HEK293 (cell line): ENCODE measurements at regions not wholly inside any gene's neighbourhood (a gene's known extent, or its start where the extent isn't known, plus 50 kb on each side); places are given as distances from the start of the nearest gene placed in this dataset.
A peak's percentile ranks its signal among the peaks of the same experiment; 100 is the strongest.

ENCODE experiments used
- CTCF ChIA-PET: fragments of 350-600 bp; formaldehyde crosslinking; extraction: SDS; loops from one replicate; lab custom pipeline; 2021; ENCODE audit warnings: antibody characterized with exemption; lab: Yijun Ruan, JAX
- POLR2A ChIA-PET: fragments of 300-600 bp; formaldehyde crosslinking; extraction: SDS; loops from one replicate; lab custom pipeline; 2020; ENCODE audit warnings: antibody characterized with exemption, inconsistent platforms; lab: Yijun Ruan, JAX
- H3K27ac ChIP-seq: fragments of 200-500 bp; sonication (Bioruptor generic); 2 replicates; pipeline ENCODE4 v1.5.1; 2014; ENCODE audit warnings: low read depth, low read length, control low read depth, inconsistent platforms; ENCODE audit errors: extremely low read depth
- H3K36me3 ChIP-seq, 2 experiments: fragments of 200-500 bp in 1 of 2; sonication (Bioruptor generic) in 1 of 2; 1 replicate in 1 of 2; 2 replicates in 1 of 2; pipeline ENCODE4 v1.5.1; 2014 to 2017; ENCODE audit warnings: inconsistent platforms in 2 of 2, low read length in 2 of 2; ENCODE audit not compliant: control insufficient read depth in 2 of 2, insufficient read depth in 1 of 2
- H3K4me1 ChIP-seq: fragments of 200-500 bp; sonication (Bioruptor generic); 2 replicates; pipeline ENCODE4 v1.5.1; 2014; ENCODE audit warnings: mild to moderate bottlenecking, low read length, inconsistent platforms; ENCODE audit not compliant: control insufficient read depth, insufficient read depth
- H3K4me3 ChIP-seq: 2 replicates; pipeline ENCODE4 v1.5.1; 2011; ENCODE audit warnings: low read depth, mild to moderate bottlenecking, control low read depth, low read length, moderate library complexity
- H3K9me3 ChIP-seq: fragments of 200-500 bp; sonication (Bioruptor generic); 2 replicates; pipeline ENCODE4 v1.5.1; 2014; ENCODE audit warnings: low read depth, low read length, inconsistent platforms; ENCODE audit not compliant: control insufficient read depth, insufficient read depth
- FEZF1 ChIP-seq: fragments of 450-650 bp; formaldehyde crosslinking; IDR thresholded peaks from 2 replicates; pipeline ENCODE4 v1.5.1; 2016; ENCODE audit warnings: missing biosample characterization, missing genetic modification characterization
- KLF10 ChIP-seq: fragments of 450-650 bp; IDR thresholded peaks from 2 replicates; pipeline ENCODE4 v1.5.1; 2018; ENCODE audit warnings: missing biosample characterization, mild to moderate bottlenecking, missing genetic modification characterization
- MYNN ChIP-seq: fragments of 450-650 bp; formaldehyde crosslinking; IDR thresholded peaks from 2 replicates; pipeline ENCODE4 v1.5.1; 2016; ENCODE audit warnings: missing biosample characterization, missing genetic modification characterization, borderline replicate concordance
- OVOL3 ChIP-seq: fragments of 450-650 bp; formaldehyde crosslinking; IDR thresholded peaks from 2 replicates; pipeline ENCODE4 v1.5.1; 2016; ENCODE audit warnings: missing biosample characterization, missing genetic modification characterization
- PRDM6 ChIP-seq: fragments of 450-650 bp; formaldehyde crosslinking; IDR thresholded peaks from 2 replicates; pipeline ENCODE4 v1.5.1; 2017; ENCODE audit warnings: missing biosample characterization, missing genetic modification characterization
- SCRT2 ChIP-seq: fragments of 450-650 bp; formaldehyde crosslinking; IDR thresholded peaks from 2 replicates; pipeline ENCODE4 v1.5.1; 2016; ENCODE audit warnings: missing biosample characterization, missing genetic modification characterization
- ZNF146 ChIP-seq: fragments of 450-650 bp; formaldehyde crosslinking; IDR thresholded peaks from 2 replicates; pipeline ENCODE4 v1.5.1; 2016; ENCODE audit warnings: missing biosample characterization, missing genetic modification characterization
- ZNF354C ChIP-seq: fragments of 450-650 bp; formaldehyde crosslinking; IDR thresholded peaks from 2 replicates; pipeline ENCODE4 v1.5.1; 2016; ENCODE audit warnings: missing biosample characterization, missing genetic modification characterization, low read depth, borderline replicate concordance
- ZNF580 ChIP-seq: fragments of 450-650 bp; formaldehyde crosslinking; IDR thresholded peaks from 2 replicates; pipeline ENCODE4 v1.5.1; 2016; ENCODE audit warnings: missing biosample characterization, missing genetic modification characterization
- ZNF621 ChIP-seq: fragments of 450-650 bp; formaldehyde crosslinking; IDR thresholded peaks from 2 replicates; pipeline ENCODE4 v1.5.1; 2017; ENCODE audit warnings: missing biosample characterization, missing genetic modification characterization
- ZNF623 ChIP-seq: fragments of 450-650 bp; formaldehyde crosslinking; IDR thresholded peaks from 2 replicates; pipeline ENCODE4 v1.5.1; 2016; ENCODE audit warnings: missing biosample characterization, missing genetic modification characterization
- ZNF629 ChIP-seq: fragments of 450-650 bp; formaldehyde crosslinking; IDR thresholded peaks from 2 replicates; pipeline ENCODE4 v1.5.1; 2017; ENCODE audit warnings: missing biosample characterization, missing genetic modification characterization
- ZNF664 ChIP-seq: fragments of 450-650 bp; formaldehyde crosslinking; IDR thresholded peaks from 2 replicates; pipeline ENCODE4 v1.5.1; 2016; ENCODE audit warnings: missing biosample characterization, missing genetic modification characterization
- ZNF768 ChIP-seq: fragments of 450-650 bp; formaldehyde crosslinking; IDR thresholded peaks from 2 replicates; pipeline ENCODE4 v1.5.1; 2018; ENCODE audit warnings: missing biosample characterization, mild to moderate bottlenecking, missing genetic modification characterization
- ZNF792 ChIP-seq: fragments of 450-650 bp; formaldehyde crosslinking; IDR thresholded peaks from 2 replicates; pipeline ENCODE4 v1.5.1; 2016; ENCODE audit warnings: missing biosample characterization, missing genetic modification characterization
- TF ChIP-seq, protein P1 (sequence below): fragments of 450-650 bp; formaldehyde crosslinking; IDR thresholded peaks from 2 replicates; pipeline ENCODE4 v1.5.1; 2017; ENCODE audit warnings: missing biosample characterization, missing genetic modification characterization
- TF ChIP-seq, protein P2 (sequence below): fragments of 450-650 bp; IDR thresholded peaks from 2 replicates; pipeline ENCODE4 v1.5.1; 2018; ENCODE audit warnings: missing biosample characterization, missing genetic modification characterization

DNA sequence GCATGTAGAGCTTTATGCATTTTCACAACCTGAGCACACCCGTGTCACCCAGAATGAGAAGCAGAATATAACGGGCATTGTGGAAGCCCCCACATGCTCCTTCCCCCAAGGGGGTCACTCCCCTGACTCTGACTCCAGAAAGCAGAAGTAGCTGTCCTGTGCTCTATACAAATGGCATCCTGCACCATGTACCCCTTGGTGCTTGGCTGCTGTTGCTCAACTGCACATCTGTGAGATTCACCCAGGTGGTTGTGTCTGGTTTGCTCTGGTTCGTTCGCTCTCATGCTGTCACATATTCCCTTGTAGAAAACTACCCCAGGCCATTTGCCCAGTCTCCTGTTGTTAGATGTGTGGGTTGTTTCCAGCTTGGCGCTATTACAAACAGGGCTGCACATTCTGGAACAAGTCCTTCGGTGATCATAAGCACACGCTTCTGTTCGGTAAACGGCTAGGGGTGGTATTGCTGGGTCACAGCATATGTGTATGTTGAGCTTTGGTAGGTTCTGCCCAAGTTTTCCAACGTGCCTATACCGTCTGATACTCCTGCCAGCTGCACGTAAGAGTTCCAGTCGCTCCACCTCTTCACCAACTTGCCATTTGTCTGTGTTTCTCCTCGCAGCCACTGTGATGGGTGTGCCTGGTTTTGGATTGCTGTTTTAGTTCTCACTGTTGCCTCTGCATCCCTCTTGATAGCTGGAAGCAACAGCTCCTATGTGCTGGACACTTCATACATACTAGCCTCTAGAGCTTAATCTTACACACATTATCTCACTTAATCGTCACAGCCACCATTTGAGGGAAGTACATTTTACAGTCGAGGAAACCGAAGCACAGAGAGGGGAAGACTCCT, 65.4 kb upstream of the SLC6A6 start:
- TF ChIP-seq ZNF623 (peak; percentile 79), ZNF629 (tag by site-specific recombination) (no peak), ZNF664 (tag by site-specific recombination) (peak; percentile 45; the same call in 1 of the 2 replicates)
- TF ChIP-seq, protein P1, sequence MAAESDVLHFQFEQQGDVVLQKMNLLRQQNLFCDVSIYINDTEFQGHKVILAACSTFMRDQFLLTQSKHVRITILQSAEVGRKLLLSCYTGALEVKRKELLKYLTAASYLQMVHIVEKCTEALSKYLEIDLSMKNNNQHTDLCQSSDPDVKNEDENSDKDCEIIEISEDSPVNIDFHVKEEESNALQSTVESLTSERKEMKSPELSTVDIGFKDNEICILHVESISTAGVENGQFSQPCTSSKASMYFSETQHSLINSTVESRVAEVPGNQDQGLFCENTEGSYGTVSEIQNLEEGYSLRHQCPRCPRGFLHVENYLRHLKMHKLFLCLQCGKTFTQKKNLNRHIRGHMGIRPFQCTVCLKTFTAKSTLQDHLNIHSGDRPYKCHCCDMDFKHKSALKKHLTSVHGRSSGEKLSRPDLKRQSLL (tag by site-specific recombination), result no peak
- no peaks in the 10 kb centered on the region for H3K9me3 ChIP-seq
- no peak overlapping the region for H3K4me3 ChIP-seq
- ChIA-PET CTCF (interaction anchor here (0.6 to 1.0 kb wide), 4 partner anchors 18 to 130 kb away, joined by 3 to 4 read pairs (median 3); no protein-coding TSS in a partner anchor), POLR2A (no interaction called here)
- no peak overlapping the region for H3K27ac ChIP-seq
- no peaks in the 10 kb centered on the region for H3K36me3 ChIP-seq
- H3K4me1 ChIP-seq, result no peaks in the 10 kb centered on the region

DNA sequence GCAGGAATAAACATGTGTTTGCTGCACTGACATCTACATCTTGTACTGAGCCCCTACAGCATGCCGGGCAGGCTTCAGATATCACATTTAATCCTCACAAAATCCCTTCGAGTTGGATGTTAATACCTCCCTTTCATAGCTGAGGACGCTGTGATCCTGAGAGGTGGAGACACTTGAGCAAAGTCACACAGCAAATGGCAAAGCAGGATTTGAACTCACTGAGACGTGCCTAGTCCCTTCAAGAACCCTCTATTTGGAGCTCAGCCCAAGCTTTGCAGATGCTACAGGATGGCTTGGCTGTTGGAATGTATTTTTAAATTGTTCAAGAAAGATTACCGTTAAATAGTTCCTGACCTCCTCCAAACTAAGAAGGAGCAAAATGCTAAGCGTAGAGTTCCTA, 64.6 kb upstream of the SLC6A6 start:
- no peaks in the 10 kb centered on the region for H3K9me3 ChIP-seq
- no peak overlapping the region for H3K27ac ChIP-seq
- H3K4me1 ChIP-seq, result no peaks in the 10 kb centered on the region
- no peak overlapping the region for H3K4me3 ChIP-seq
- no peaks in the 10 kb centered on the region for H3K36me3 ChIP-seq
- ChIA-PET POLR2A (no interaction called here), CTCF (interaction anchor here (0.9 kb wide), 1 partner anchor 62 kb away, joined by 3 read pairs; no protein-coding TSS in a partner anchor)
- TF ChIP-seq ZNF768 (no peak), OVOL3 (tag by site-specific recombination) (no peak), ZNF621 (tag by site-specific recombination) (no peak), KLF10 (tag by site-specific recombination) (no peak), ZNF354C (tag by site-specific recombination) (no peak), ZNF792 (tag by site-specific recombination) (no peak), SCRT2 (tag by site-specific recombination) (no peak), PRDM6 (tag by site-specific recombination) (no peak), MYNN (tag by site-specific recombination) (no peak)

DNA sequence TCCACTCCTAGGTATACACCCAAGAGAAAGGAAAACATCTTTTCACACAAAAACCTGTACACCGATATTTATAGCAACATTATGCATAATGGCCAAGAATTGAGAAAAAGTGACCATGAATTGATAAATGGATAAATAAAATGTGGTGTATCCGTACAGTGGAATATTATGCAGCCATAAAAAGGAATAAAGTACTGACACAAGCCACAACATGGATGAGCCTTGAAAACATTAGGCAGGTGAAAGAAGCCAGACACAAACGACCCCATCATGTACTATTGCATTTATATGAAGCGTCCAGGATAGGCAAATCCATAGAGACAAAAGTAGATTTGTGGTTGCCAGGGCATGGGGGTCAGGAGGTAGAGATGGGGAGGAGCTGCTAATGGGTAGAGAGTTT, 64.2 kb upstream of the SLC6A6 start:
- no peak overlapping the region for H3K4me3 ChIP-seq
- H3K36me3 ChIP-seq, result no peaks in the 10 kb centered on the region
- H3K4me1 ChIP-seq, result no peaks in the 10 kb centered on the region
- H3K27ac ChIP-seq, result no peak overlapping the region
- CTCF ChIA-PET, result interaction anchor here (0.9 kb wide), 1 partner anchor 62 kb away, joined by 3 read pairs; no protein-coding TSS in a partner anchor
- H3K9me3 ChIP-seq, result no peaks in the 10 kb centered on the region
- peak; percentile 91 for TF ChIP-seq ZNF146
- 0 out of 2 replicates have a peak, but pooled peaks have one; percentile 21 for TF ChIP-seq ZNF580 (tag by site-specific recombination)
- TF ChIP-seq, protein P2, sequence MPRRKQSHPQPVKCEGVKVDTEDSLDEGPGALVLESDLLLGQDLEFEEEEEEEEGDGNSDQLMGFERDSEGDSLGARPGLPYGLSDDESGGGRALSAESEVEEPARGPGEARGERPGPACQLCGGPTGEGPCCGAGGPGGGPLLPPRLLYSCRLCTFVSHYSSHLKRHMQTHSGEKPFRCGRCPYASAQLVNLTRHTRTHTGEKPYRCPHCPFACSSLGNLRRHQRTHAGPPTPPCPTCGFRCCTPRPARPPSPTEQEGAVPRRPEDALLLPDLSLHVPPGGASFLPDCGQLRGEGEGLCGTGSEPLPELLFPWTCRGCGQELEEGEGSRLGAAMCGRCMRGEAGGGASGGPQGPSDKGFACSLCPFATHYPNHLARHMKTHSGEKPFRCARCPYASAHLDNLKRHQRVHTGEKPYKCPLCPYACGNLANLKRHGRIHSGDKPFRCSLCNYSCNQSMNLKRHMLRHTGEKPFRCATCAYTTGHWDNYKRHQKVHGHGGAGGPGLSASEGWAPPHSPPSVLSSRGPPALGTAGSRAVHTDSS (tag by site-specific recombination), result no peak
- TF ChIP-seq FEZF1 (tag by site-specific recombination), result no peak
- POLR2A ChIA-PET, result no interaction called here
